ENCODE measurements at regions not wholly inside any gene's neighbourhood (a gene's known extent, or its start where the extent isn't known, plus 50 kb on each side); places are given as distances from the start of the nearest gene placed in this dataset.

DNA sequence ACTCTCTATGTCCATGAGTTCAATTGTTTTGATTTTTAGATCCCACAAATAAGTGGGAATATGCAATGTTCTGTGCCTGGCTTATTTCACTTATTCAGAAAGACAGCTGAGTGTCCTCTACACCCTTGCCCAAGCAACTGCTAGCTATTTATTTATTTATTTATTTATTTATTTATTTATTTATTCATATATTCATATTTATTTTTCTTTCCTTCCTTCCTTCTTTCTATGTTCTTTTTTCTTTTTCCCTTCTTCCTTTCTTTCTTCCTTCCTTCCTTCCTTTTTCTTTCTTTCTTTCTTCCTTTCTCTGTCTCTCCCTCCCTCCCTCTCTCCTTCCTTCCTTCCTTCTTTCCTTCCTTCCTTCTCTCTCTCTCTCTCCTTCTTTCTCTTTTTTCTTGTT, 563.4 kb downstream of the BCL11B start:
- TF ChIP-seq, protein P1, sequence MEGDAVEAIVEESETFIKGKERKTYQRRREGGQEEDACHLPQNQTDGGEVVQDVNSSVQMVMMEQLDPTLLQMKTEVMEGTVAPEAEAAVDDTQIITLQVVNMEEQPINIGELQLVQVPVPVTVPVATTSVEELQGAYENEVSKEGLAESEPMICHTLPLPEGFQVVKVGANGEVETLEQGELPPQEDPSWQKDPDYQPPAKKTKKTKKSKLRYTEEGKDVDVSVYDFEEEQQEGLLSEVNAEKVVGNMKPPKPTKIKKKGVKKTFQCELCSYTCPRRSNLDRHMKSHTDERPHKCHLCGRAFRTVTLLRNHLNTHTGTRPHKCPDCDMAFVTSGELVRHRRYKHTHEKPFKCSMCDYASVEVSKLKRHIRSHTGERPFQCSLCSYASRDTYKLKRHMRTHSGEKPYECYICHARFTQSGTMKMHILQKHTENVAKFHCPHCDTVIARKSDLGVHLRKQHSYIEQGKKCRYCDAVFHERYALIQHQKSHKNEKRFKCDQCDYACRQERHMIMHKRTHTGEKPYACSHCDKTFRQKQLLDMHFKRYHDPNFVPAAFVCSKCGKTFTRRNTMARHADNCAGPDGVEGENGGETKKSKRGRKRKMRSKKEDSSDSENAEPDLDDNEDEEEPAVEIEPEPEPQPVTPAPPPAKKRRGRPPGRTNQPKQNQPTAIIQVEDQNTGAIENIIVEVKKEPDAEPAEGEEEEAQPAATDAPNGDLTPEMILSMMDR (conservative IDR thresholded peaks at IDR 0.05) = no peak
- no peak for TF ChIP-seq ZFX (IDR thresholded peaks at IDR 0.05)
